ENCODE measurements at regions not wholly inside any gene's neighbourhood (a gene's known extent, or its start where the extent isn't known, plus 50 kb on each side); places are given as distances from the start of the nearest gene placed in this dataset.

GRCh38 chr3:104428337-104428925 lies 938.3 kb upstream of the ALCAM start:
- H3K27me3 ChIP-seq (replicated peaks; ENCODE audit: insufficient read depth, low read length): no peaks in the 10 kb centered on the region
- H3K79me2 ChIP-seq (ENCODE audit: low read length): no peaks in the 10 kb centered on the region
- no peak overlapping the region for H2AFZ ChIP-seq (ENCODE audit: low read length)
- no peak overlapping the region for H3K27ac ChIP-seq (ENCODE audit: low read length)
- H4K20me1 ChIP-seq (ENCODE audit: insufficient read depth, low read length): no peaks in the 10 kb centered on the region
- no peaks in the 10 kb centered on the region for H3K36me3 ChIP-seq (replicated peaks; ENCODE audit: insufficient read depth, low read length)
- DNase-seq: no peak
- no peaks in the 10 kb centered on the region for H3F3A ChIP-seq (ENCODE audit: insufficient read depth, low read length)
- no peaks in the 10 kb centered on the region for H3K4me1 ChIP-seq (ENCODE audit: low read length)
- no peaks in the 10 kb centered on the region for H3K9me2 ChIP-seq (replicated peaks; ENCODE audit: insufficient read depth, low read length)
- H3K4me2 ChIP-seq (ENCODE audit: low read depth, low read length): no peak overlapping the region
- H3K9me3 ChIP-seq (replicated peaks; ENCODE audit: insufficient read depth, low read length): no peaks in the 10 kb centered on the region
- H3K4me3 ChIP-seq (ENCODE audit: low read length): no peak overlapping the region
- H3K9ac ChIP-seq (ENCODE audit: low read length): no peak overlapping the region
- TF ChIP-seq EZH2 (optimal IDR thresholded peaks at IDR 0.05; ENCODE audit: low read depth, low read length) (no peak), CTCF (IDR thresholded peaks at IDR 0.05; ENCODE audit: low read length) (no peak)

- no peaks in the 10 kb centered on the region for H3K9me2 ChIP-seq (replicated peaks; ENCODE audit: insufficient read depth, low read length)
- H3F3A ChIP-seq (ENCODE audit: insufficient read depth, low read length): no peaks in the 10 kb centered on the region
- H2AFZ ChIP-seq (ENCODE audit: low read length): no peak overlapping the region
- DNase-seq: no peak
- H3K27ac ChIP-seq (ENCODE audit: low read length): no peak overlapping the region
- H3K4me2 ChIP-seq (ENCODE audit: low read depth, low read length): no peak overlapping the region
- no peaks in the 10 kb centered on the region for H3K79me2 ChIP-seq (ENCODE audit: low read length)
- no peaks in the 10 kb centered on the region for H3K27me3 ChIP-seq (replicated peaks; ENCODE audit: insufficient read depth, low read length)
- no peaks in the 10 kb centered on the region for H3K36me3 ChIP-seq (replicated peaks; ENCODE audit: insufficient read depth, low read length)
- no peak for TF ChIP-seq CTCF (IDR thresholded peaks at IDR 0.05; ENCODE audit: low read length)
- TF ChIP-seq EZH2 (optimal IDR thresholded peaks at IDR 0.05; ENCODE audit: low read depth, low read length): no peak
- TF ChIP-seq EZH2phosphoT487 (IDR thresholded peaks at IDR 0.05; ENCODE audit: low read length): no peak
- no peak overlapping the region for H3K4me3 ChIP-seq (ENCODE audit: low read length)
- no peaks in the 10 kb centered on the region for H3K9me3 ChIP-seq (replicated peaks; ENCODE audit: insufficient read depth, low read length)
- no peaks in the 10 kb centered on the region for H4K20me1 ChIP-seq (ENCODE audit: insufficient read depth, low read length)
- H3K9ac ChIP-seq (ENCODE audit: low read length): no peak overlapping the region
- H3K4me1 ChIP-seq (ENCODE audit: low read length): no peaks in the 10 kb centered on the region
Observed at GRCh38 chr3:104429727-104430126, 937.0 kb upstream of the ALCAM start.

GRCh38 chr3:104436506-104436905 lies 930.2 kb upstream of the ALCAM start:
- Histone ChIP-seq H3K9me3 (replicated peaks; ENCODE audit: insufficient read depth, low read length) (no peaks in the 10 kb centered on the region), H4K20me1 (ENCODE audit: insufficient read depth, low read length) (no peaks in the 10 kb centered on the region), H3K79me2 (ENCODE audit: low read length) (no peaks in the 10 kb centered on the region), H3K4me3 (ENCODE audit: low read length) (no peak overlapping the region), H3K27ac (ENCODE audit: low read length) (no peak overlapping the region), H3K27me3 (replicated peaks; ENCODE audit: insufficient read depth, low read length) (no peaks in the 10 kb centered on the region), H3K36me3 (replicated peaks; ENCODE audit: insufficient read depth, low read length) (no peaks in the 10 kb centered on the region), H3K9me2 (replicated peaks; ENCODE audit: insufficient read depth, low read length) (no peaks in the 10 kb centered on the region), H3F3A (ENCODE audit: insufficient read depth, low read length) (no peaks in the 10 kb centered on the region), H2AFZ (ENCODE audit: low read length) (no peak overlapping the region), H3K4me1 (ENCODE audit: low read length) (no peaks in the 10 kb centered on the region), H3K4me2 (ENCODE audit: low read depth, low read length) (no peak overlapping the region), H3K9ac (ENCODE audit: low read length) (no peak overlapping the region)
- TF ChIP-seq CTCF (IDR thresholded peaks at IDR 0.05; ENCODE audit: low read length) (no peak), EZH2 (optimal IDR thresholded peaks at IDR 0.05; ENCODE audit: low read depth, low read length) (no peak), EZH2phosphoT487 (IDR thresholded peaks at IDR 0.05; ENCODE audit: low read length) (no peak)
- no peak for DNase-seq

Measured in MM.1S (cell line).